Skeletal muscle cell (primary cell): ENCODE measurements at regions not wholly inside any gene's neighbourhood (a gene's known extent, or its start where the extent isn't known, plus 50 kb on each side); places are given as distances from the start of the nearest gene placed in this dataset.
"Not testable (repeated sequence)": the region's sequence is repeated elsewhere in the genome, so short reads cannot be mapped to it uniquely, and the experiment has no call there.

ENCODE experiments used
- DNase-seq: peaks from one replicate; pipeline ENCODE4 v3.0.0-alpha.2; 2010; ENCODE audit warnings: low read depth
- H3K4me3 ChIP-seq: 2 replicates; pipeline ENCODE4 v1.5.1; 2011; ENCODE audit warnings: low read depth, mild to moderate bottlenecking, control low read depth, low read length, moderate library complexity

- H3K4me3 ChIP-seq = no peak overlapping the region
- DNase-seq = no peak
These were observed 662.5 kb downstream of the LUZP2 start for GRCh38 chr11:25159341-25159740.

DNA sequence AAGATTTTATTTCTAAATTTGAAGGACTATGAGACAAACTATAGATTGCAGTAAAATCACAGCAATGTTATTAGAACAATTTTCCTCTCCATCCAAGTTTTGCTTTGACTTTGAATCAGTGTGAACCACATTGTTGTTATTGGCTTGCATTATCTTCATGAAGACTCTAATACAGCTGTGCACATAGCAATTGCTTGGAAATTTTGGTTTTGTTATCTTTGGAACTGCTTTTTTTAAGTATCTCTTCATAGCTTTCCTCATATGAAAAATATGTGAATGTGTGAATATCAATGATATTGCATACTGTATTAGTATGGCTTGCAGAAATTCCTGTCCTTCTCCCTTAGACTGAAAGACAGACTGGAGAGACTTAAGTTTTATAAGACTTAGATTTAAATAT is 666.6 kb downstream of the LUZP2 start:
- no peak overlapping the region for H3K4me3 ChIP-seq
- DNase-seq = no peak

GRCh38 chr11:25180187-25180586 is 683.3 kb downstream of the LUZP2 start:
- no peak overlapping the region for H3K4me3 ChIP-seq
- no peak for DNase-seq

DNA sequence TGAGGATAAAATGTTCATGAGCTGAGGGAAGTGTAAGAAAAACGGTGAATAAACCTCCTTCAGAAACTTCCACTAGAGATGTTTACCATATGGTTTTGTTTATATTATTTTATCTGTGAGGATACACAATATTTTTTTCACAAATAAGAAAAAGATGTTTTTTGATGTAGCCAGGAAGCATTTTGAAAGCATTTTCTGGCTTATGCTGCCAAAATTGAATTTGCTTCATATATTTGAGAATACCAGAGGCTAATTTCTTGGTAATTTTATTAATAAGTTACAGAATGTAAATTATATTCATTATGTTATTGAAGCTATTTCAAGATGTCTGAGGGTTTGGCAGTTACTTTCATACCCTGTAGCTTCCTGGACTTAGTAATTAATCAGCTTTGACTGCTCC is 686.6 kb downstream of the LUZP2 start:
- no peak overlapping the region for H3K4me3 ChIP-seq
- no peak for DNase-seq

- H3K4me3 ChIP-seq = no peak overlapping the region
- DNase-seq = no peak
These were observed 700.7 kb downstream of the LUZP2 start for GRCh38 chr11:25197515-25197914.

GRCh38 chr11:25198704-25199103 is 701.9 kb downstream of the LUZP2 start:
- no peak for DNase-seq
- no peak overlapping the region for H3K4me3 ChIP-seq

DNA sequence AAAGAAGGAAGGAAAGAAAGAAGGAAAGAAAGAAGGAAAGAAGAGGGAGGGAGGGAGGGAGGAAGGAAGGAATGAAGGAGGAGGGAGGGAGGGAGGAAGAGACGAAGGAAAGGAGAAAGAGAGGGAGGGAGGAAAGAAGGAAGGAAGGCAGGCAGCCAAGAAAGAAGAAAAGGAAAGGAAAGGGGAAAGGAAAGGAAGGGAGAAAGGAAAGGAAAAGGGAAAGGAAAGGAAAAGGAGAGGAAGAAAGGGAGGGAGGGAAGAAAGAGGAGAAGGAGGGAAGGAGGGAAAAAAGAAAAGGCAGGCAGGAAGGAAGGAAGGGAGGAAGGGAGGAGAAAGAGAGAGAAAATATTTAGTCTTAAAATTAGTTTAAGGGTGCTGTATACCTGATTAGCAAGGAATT is 704.1 kb downstream of the LUZP2 start:
- DNase-seq = no peak
- H3K4me3 ChIP-seq = no peak overlapping the region

- no peak for DNase-seq
- H3K4me3 ChIP-seq = no peak overlapping the region
These were observed 709.9 kb downstream of the LUZP2 start for GRCh38 chr11:25206762-25207161.

DNA sequence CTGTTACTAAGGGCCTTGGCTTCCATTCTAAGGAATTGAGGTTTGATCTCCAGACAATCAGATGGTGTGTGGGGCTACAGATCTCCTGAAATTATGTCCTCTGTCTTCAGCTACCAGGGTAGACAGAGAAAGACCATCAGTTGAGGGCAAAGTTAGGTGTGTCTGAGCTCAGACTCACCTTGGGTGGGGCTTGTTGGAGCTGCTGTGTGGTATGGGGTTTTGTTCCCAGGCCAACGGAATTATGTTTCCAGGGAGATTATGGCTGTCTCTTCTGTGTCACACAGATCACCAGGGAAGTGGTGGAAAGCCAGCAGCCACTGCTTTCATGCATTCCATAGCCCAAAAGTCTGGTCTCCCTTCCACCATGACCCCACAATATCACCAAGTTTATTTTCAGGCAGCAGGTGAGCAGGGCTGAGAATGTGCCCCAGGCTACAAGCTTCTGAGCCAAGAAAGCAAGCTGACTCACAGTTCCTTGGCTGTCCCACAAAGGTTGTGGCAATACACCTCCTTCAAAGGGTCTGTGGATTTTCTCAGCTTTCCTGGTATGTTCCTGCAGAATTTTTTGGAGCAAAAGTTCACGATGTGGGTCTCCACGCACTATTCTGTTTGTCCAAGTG is 714.9 kb downstream of the LUZP2 start:
- no peak for DNase-seq
- H3K4me3 ChIP-seq = no peak overlapping the region

DNA sequence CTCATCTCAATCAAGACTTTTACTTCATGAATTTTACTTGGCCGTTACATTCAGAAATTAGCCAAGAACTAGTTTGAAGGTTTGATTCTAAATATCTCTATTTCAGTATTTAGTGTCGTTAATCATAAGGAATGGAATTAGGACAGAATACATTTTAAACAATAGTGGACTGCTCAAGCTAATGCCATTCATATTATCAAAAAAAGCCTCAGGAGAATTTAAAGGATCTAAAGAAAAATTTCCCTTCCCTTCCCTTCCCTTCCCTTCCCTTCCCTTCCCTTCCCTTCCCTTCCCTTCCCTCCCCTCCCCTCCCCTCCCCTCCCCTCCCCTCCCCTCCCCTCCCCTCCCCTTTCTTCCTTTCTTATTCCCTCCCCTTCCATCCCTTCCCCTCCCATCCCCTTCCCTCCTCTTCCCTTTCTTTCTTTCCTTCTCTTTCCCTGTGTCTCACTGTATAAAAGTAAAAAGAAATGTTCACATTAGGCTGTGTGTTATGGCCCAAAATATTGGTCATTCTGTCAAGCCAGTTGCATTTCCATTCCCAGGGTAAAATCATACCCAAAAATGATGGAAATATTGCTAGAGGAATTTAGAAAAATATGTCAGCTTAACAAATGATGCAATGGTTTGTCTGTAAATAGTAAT is 717.8 kb downstream of the LUZP2 start:
- H3K4me3 ChIP-seq = no peak overlapping the region
- DNase-seq = no peak

GRCh38 chr11:25218036-25218435 is 721.2 kb downstream of the LUZP2 start:
- H3K4me3 ChIP-seq = no peak overlapping the region
- no peak for DNase-seq

DNA sequence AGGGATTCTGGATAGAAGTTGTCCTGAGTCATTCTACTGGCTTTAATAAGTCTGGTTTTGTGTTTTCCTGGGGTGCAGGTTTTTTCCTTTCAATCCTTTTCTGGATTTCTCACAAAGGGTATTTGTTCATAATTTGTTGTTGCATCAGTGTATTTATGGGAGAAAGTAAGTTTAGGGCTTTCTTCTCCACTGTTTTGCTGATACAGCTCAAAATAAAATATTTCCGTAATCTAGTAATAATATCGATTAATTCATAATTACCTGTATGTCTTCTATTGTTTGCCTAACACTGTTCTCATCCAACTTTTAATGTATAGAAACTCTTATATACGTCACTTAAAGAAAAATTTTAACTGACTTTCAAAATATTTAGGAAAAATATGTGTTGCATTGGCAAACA is 728.2 kb downstream of the LUZP2 start:
- DNase-seq = no peak
- no peak overlapping the region for H3K4me3 ChIP-seq

- H3K4me3 ChIP-seq = no peak overlapping the region
- DNase-seq = no peak
These were observed 746.1 kb downstream of the LUZP2 start for GRCh38 chr11:25242928-25243327.

- no peak for DNase-seq
- H3K4me3 ChIP-seq = no peak overlapping the region
These were observed 747.3 kb downstream of the LUZP2 start for GRCh38 chr11:25244126-25244525.

DNA sequence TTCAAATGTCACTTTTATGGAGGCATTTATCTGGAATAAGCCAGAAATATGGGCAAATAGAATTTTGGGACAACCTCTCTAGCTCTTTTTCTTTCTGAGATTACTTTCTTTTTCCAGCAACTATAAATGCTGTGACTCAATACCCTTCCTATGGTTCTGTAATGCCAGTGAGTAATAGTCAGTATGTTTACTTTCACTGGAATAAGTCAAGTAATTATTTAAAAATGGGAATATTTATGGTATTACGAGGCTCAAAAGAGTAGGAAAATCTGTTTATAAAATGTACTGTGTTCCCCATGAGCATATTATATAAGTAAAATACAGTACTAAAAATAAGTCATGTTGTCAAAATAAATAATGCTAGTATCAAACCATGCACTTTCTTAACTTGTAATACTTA is 750.5 kb downstream of the LUZP2 start:
- DNase-seq = no peak
- H3K4me3 ChIP-seq = no peak overlapping the region

- no peak overlapping the region for H3K4me3 ChIP-seq
- DNase-seq = no peak
These were observed 756.0 kb downstream of the LUZP2 start for GRCh38 chr11:25252854-25253253.

DNA sequence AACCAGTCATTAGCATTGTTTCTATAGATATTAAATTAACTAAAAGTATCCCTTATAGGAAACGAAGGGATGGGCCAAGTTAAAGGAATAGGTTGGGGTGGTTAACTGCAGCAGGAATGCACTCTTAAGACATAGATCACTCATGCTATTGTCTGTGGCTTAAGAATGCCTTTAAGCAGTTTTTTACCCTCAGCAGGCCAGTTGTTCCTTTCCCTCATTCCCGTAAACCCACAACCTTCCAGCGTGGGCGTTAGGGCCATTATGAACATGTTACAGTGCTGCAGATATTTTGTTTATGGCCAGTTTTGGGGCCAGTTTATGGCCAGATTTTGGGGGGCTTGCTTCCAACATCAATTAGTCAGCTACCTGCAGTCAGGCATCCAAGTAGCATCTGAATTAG is 767.0 kb downstream of the LUZP2 start:
- H3K4me3 ChIP-seq, DNase-seq: not testable (repeated sequence)

DNA sequence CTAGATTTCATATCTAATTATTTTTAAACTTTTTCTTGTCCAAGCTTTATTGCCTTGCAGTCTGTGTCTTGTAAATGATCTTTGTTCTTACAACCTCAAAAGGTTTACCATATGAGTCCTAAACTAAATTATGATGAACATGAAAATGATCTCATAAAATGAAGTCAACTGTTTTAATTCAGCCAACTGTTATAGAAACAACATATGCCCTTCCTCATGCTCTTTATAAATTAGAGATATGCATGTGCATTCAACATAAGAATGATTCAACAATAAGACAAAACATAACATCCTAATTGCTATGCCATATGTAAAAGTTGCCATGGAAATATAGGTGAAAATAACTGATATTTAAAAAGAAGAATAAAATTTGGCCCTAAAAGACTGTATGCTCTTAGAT is 774.4 kb downstream of the LUZP2 start:
- no peak overlapping the region for H3K4me3 ChIP-seq
- DNase-seq = no peak

DNA sequence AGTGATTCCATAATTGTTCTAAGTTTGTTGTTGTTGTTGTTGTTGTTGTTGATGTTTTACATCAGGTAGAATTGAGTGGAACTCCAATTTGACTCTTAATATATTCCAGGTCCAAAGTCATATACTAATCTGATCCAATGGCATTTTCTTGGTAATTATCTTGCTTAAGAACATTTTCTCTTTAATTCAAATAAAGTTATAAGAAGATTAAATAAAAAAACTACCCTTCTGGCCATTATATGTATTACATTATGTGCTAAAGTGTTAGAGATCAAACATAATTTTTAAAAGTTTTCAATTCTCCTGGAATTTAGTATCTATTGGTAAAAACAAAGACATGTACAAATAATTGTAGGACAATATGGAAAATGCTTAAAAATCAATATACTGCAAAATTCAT is 775.4 kb downstream of the LUZP2 start:
- DNase-seq = no peak
- H3K4me3 ChIP-seq = no peak overlapping the region

DNA sequence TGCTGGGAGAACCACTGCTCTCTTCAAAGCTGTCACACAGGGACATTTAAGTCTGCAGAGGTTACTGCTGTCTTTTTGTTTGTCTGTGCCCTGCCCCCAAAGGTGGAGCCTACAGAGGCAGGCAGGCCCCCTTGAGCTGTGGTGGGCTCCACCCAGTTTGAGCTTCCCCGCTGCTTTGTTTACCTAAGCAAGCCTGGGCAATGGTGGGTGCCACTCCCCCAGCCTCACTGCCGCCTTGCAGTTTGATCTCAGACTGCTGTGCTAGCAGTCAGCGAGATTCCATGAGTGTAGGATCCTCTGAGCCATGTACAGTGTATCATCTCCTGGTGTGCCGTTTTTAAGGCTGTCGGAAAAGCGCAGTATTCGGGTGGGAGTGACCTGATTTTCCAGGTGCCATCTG is 784.0 kb downstream of the LUZP2 start:
- DNase-seq, H3K4me3 ChIP-seq: not testable (repeated sequence)

- H3K4me3 ChIP-seq = no peak overlapping the region
- DNase-seq = no peak
These were observed 796.3 kb downstream of the LUZP2 start for GRCh38 chr11:25293166-25293565.

GRCh38 chr11:25298450-25298849 is 801.6 kb downstream of the LUZP2 start:
- H3K4me3 ChIP-seq = no peak overlapping the region

More at GRCh38 chr11:25298450-25298849, 801.6 kb downstream of the LUZP2 start:
- DNase-seq = no peak
